Prostate gland (tissue), 2 donors: ENCODE measurements at regions not wholly inside any gene's neighbourhood (a gene's known extent, or its start where the extent isn't known, plus 50 kb on each side); places are given as distances from the start of the nearest gene placed in this dataset.
A peak's percentile ranks its signal among the peaks of the same experiment; 100 is the strongest.

Experiments used
- DNase-seq: peaks from one replicate; pipeline ENCODE4 v3.0.0-alpha.2; 2019; ENCODE audit warnings: low spot score
- H3K27ac ChIP-seq, 2 donors: fragments of 200-600 bp; sonication (generic); 2 replicates each; pipeline ENCODE4 v1.5.1; 2017 to 2019
- H3K27me3 ChIP-seq: fragments of 200-600 bp; sonication (generic); replicated peaks from 2 replicates; pipeline ENCODE4 v1.5.1; 2019; ENCODE audit not compliant: insufficient read depth
- H3K36me3 ChIP-seq, 2 donors: fragments of 200-600 bp; sonication (generic); 1 replicate in 1 of 2; 2 replicates in 1 of 2; pipeline versions ENCODE4 v1.5.1 to v1.8.1; 2017 to 2019
- H3K4me1 ChIP-seq: fragments of 200-600 bp; sonication (generic); replicated peaks from 2 replicates; pipeline ENCODE4 v1.5.1; 2019
- H3K4me3 ChIP-seq, 2 donors: fragments of 200-600 bp; sonication (generic); 2 replicates each; pipeline ENCODE4 v1.5.1; 2017 to 2019
- H3K9me3 ChIP-seq: fragments of 200-600 bp; sonication (generic); 2 replicates; pipeline ENCODE4 v1.5.1; 2017
- CTCF ChIP-seq, 4 experiments: fragments of 200-600 bp in 2 of 4; fragments of 450-650 bp in 2 of 4; sonication (generic) in 2 of 4; IDR thresholded peaks; 1 replicate in 3 of 4; 2 replicates in 1 of 4; pipeline ENCODE4 v1.5.1; 2016 to 2019; ENCODE audit warnings: antibody characterized with exemption in 4 of 4, mild to moderate bottlenecking in 2 of 4, moderate library complexity in 2 of 4
- POLR2A ChIP-seq: fragments of 450-650 bp; IDR thresholded peaks from one replicate; pipeline ENCODE4 v1.6.1; 2016; ENCODE audit warnings: antibody characterized with exemption, mild to moderate bottlenecking
- POLR2AphosphoS5 ChIP-seq: sonication (generic); formaldehyde crosslinking; IDR thresholded peaks from one replicate; pipeline ENCODE4 v1.6.1; 2017; ENCODE audit warnings: antibody characterized with exemption
- WGBS: methylation state at CpG from one replicate; pipeline ENCODE4 v1.1.5; 2018; 5-methylcytosine and 5-hydroxymethylcytosine counted together
- intact Hi-C: fragments of 100-400 bp; cut with DNase I; formaldehyde crosslinking; loops from one replicate; pipeline ENCODE4 v1.14.2; 2022

- WGBS, result 45% methylated on average over 2 of the region's 2 CpGs
- peak; percentile 78 for DNase-seq
- no peak overlapping the region for H3K4me3 ChIP-seq
- intact Hi-C loops, result no loop called here
- H3K36me3 ChIP-seq, result no peaks in the 10 kb centered on the region
- TF ChIP-seq POLR2A (no peak), POLR2AphosphoS5 (peak; percentile 89), CTCF (IDR thresholded peaks at IDR 0.05) (peak in 2 of 4 experiments; percentile 7 to 38)
- no peak overlapping the region for H3K27ac ChIP-seq
- no peaks in the 10 kb centered on the region for H3K9me3 ChIP-seq
- peaks cover 4% of the 10 kb centered on the region for H3K4me1 ChIP-seq
- no peaks in the 10 kb centered on the region for H3K27me3 ChIP-seq
Measured at GRCh38 chr2:121036226-121036692, 248.7 kb downstream of the TFCP2L1 start.

GRCh38 chr2:121037480-121037879 is 247.5 kb downstream of the TFCP2L1 start:
- no peak overlapping the region for H3K27ac ChIP-seq
- intact Hi-C loops, result no loop called here
- H3K27me3 ChIP-seq, result no peaks in the 10 kb centered on the region
- no peaks in the 10 kb centered on the region for H3K36me3 ChIP-seq
- no peak for DNase-seq
- TF ChIP-seq POLR2AphosphoS5 (no peak), CTCF (IDR thresholded peaks at IDR 0.05) (no peak), POLR2A (no peak)
- peaks cover 4% of the 10 kb centered on the region for H3K4me1 ChIP-seq
- H3K4me3 ChIP-seq, result no peak overlapping the region
- WGBS, result 92% methylated on average over 2 of the region's 2 CpGs
- H3K9me3 ChIP-seq, result no peaks in the 10 kb centered on the region

- intact Hi-C loops, result no loop called here
- TF ChIP-seq CTCF (IDR thresholded peaks at IDR 0.05), result no peak
- no peak for TF ChIP-seq POLR2AphosphoS5
- no peak for TF ChIP-seq POLR2A
- no peak overlapping the region for H3K27ac ChIP-seq
- H3K9me3 ChIP-seq, result no peaks in the 10 kb centered on the region
- H3K27me3 ChIP-seq, result no peaks in the 10 kb centered on the region
- no peak for DNase-seq
- peaks cover 4% of the 10 kb centered on the region for H3K4me1 ChIP-seq
- no peaks in the 10 kb centered on the region for H3K36me3 ChIP-seq
- WGBS, result 63% methylated on average over 7 of the region's 7 CpGs
- H3K4me3 ChIP-seq, result no peak overlapping the region
Measured at GRCh38 chr2:121038031-121038430, 247.0 kb downstream of the TFCP2L1 start.

- no peak for TF ChIP-seq CTCF (IDR thresholded peaks at IDR 0.05)
- no peak for TF ChIP-seq POLR2AphosphoS5
- no peak for TF ChIP-seq POLR2A
- no peaks in the 10 kb centered on the region for H3K9me3 ChIP-seq
- H3K4me3 ChIP-seq, result no peak overlapping the region
- DNase-seq, result no peak
- peaks cover 4% of the 10 kb centered on the region for H3K4me1 ChIP-seq
- H3K27ac ChIP-seq, result no peak overlapping the region
- WGBS, result 68% methylated on average over 5 of the region's 5 CpGs
- H3K27me3 ChIP-seq, result no peaks in the 10 kb centered on the region
- no peaks in the 10 kb centered on the region for H3K36me3 ChIP-seq
- intact Hi-C loops, result no loop called here
Measured at GRCh38 chr2:121038431-121038830, 246.6 kb downstream of the TFCP2L1 start.

- Histone ChIP-seq H3K4me3 (no peak overlapping the region), H3K27me3 (no peaks in the 10 kb centered on the region), H3K36me3 (no peaks in the 10 kb centered on the region), H3K27ac (no peak overlapping the region), H3K4me1 (peaks cover 4% of the 10 kb centered on the region), H3K9me3 (no peaks in the 10 kb centered on the region)
- intact Hi-C loops, result no loop called here
- no peak for TF ChIP-seq POLR2A
- no peak for TF ChIP-seq CTCF (IDR thresholded peaks at IDR 0.05)
- TF ChIP-seq POLR2AphosphoS5, result no peak
- DNase-seq, result peak; percentile 28
- WGBS, result 31% methylated on average over 8 of the region's 8 CpGs
Measured at GRCh38 chr2:121038891-121039616, 245.9 kb downstream of the TFCP2L1 start.
